CD14-positive monocyte (primary cell): ENCODE measurements at regions not wholly inside any gene's neighbourhood (a gene's known extent, or its start where the extent isn't known, plus 50 kb on each side); places are given as distances from the start of the nearest gene placed in this dataset.

Experiments used
- DNase-seq, 3 donors: peaks; one replicate each; pipeline ENCODE4 v3.0.0-alpha.2; 2011 to 2022
- H2AFZ ChIP-seq: 2 replicates; pipeline ENCODE4 v1.6.0; 2012; ENCODE audit warnings: mild to moderate bottlenecking, low read depth, low read length, inconsistent platforms; ENCODE audit not compliant: insufficient read depth, poor library complexity, severe bottlenecking
- H3K27ac ChIP-seq, 2 donors: 1 replicate in 1 of 2; 2 replicates in 1 of 2; pipeline ENCODE4 v1.5.1; 2012 to 2013; ENCODE audit warnings: low read length in 2 of 2, control low read depth in 1 of 2, inconsistent platforms in 1 of 2, low read depth in 1 of 2, mild to moderate bottlenecking in 1 of 2
- H3K27me3 ChIP-seq, 2 donors: one replicate each; pipeline versions ENCODE4 v1.6.0 to v1.6.1; 2011 to 2013; ENCODE audit warnings: low read length in 2 of 2; ENCODE audit not compliant: control insufficient read depth in 2 of 2, insufficient read depth in 2 of 2
- H3K36me3 ChIP-seq, 2 donors: replicated peaks in 1 of 2; 1 replicate in 1 of 2; 2 replicates in 1 of 2; pipeline versions ENCODE4 v1.5.1 to v1.6.1; 2012 to 2013; ENCODE audit warnings: low read length in 2 of 2, control low read depth in 1 of 2, inconsistent platforms in 1 of 2, mild to moderate bottlenecking in 1 of 2; ENCODE audit not compliant: insufficient read depth in 2 of 2, control insufficient read depth in 1 of 2
- H3K4me1 ChIP-seq, 2 donors: 1 replicate in 1 of 2; 2 replicates in 1 of 2; pipeline versions ENCODE4 v1.5.1 to v1.6.1; 2012 to 2013; ENCODE audit warnings: low read length in 2 of 2, control low read depth in 1 of 2, inconsistent platforms in 1 of 2, mild to moderate bottlenecking in 1 of 2, moderate library complexity in 1 of 2; ENCODE audit not compliant: insufficient read depth in 2 of 2, control insufficient read depth in 1 of 2
- H3K4me2 ChIP-seq: replicated peaks from 2 replicates; pipeline ENCODE3; 2012; ENCODE audit warnings: low read length, moderate library complexity, mild to moderate bottlenecking; ENCODE audit not compliant: poor library complexity, severe bottlenecking; ENCODE audit errors: extremely low read depth
- H3K4me3 ChIP-seq, 3 experiments: fragments of 200-600 bp in 1 of 3; sonication (generic) in 1 of 3; replicated peaks in 1 of 3; 1 replicate in 2 of 3; 2 replicates in 1 of 3; pipeline ENCODE4 v1.5.1; 2011 to 2013; ENCODE audit warnings: low read length in 3 of 3, mild to moderate bottlenecking in 3 of 3, control low read depth in 2 of 3, low read depth in 2 of 3, inconsistent platforms in 1 of 3, moderate library complexity in 1 of 3
- H3K79me2 ChIP-seq: 2 replicates; pipeline ENCODE4 v1.6.0; 2012; ENCODE audit warnings: mild to moderate bottlenecking, control low read depth, inconsistent platforms, low read length, moderate library complexity; ENCODE audit not compliant: insufficient read depth
- H3K9ac ChIP-seq: 2 replicates; pipeline ENCODE4 v1.6.0; 2017; ENCODE audit warnings: low read length, mild to moderate bottlenecking; ENCODE audit not compliant: insufficient read depth, poor library complexity, severe bottlenecking
- H3K9me3 ChIP-seq, 2 donors: replicated peaks in 1 of 2; 1 replicate in 1 of 2; 2 replicates in 1 of 2; pipeline versions ENCODE4 v1.5.1 to v1.6.1; 2012 to 2013; ENCODE audit warnings: low read length in 2 of 2, control low read depth in 1 of 2; ENCODE audit not compliant: control insufficient read depth in 1 of 2, insufficient read depth in 1 of 2
- H4K20me1 ChIP-seq: 2 replicates; pipeline ENCODE4 v1.6.0; 2012; ENCODE audit warnings: mild to moderate bottlenecking, low read length, control low read depth, moderate library complexity; ENCODE audit not compliant: insufficient read depth
- H3K27ac Mint-ChIP-seq, 7 donors: one replicate each; pipeline ENCODE4 v1.8.0; 2020; ENCODE audit warnings: mild to moderate bottlenecking in 7 of 7, mixed read lengths in 7 of 7, moderate library complexity in 6 of 7, inconsistent platforms in 2 of 7
- H3K27me3 Mint-ChIP-seq, 3 donors: one replicate each; pipeline ENCODE4 v1.8.0; 2021 to 2022; ENCODE audit warnings: low read depth in 3 of 3, mild to moderate bottlenecking in 3 of 3, mixed read lengths in 3 of 3, moderate library complexity in 3 of 3, inconsistent platforms in 1 of 3
- H3K36me3 Mint-ChIP-seq, 2 donors: one replicate each; pipeline ENCODE4 v1.8.0; 2020; ENCODE audit warnings: mixed read lengths in 2 of 2, inconsistent platforms in 1 of 2, mild to moderate bottlenecking in 1 of 2
- H3K4me1 Mint-ChIP-seq: one replicate; pipeline ENCODE4 v1.8.0; 2020; ENCODE audit warnings: mild to moderate bottlenecking, mixed read lengths
- H3K4me3 Mint-ChIP-seq, 2 donors: one replicate each; pipeline ENCODE4 v1.8.0; 2020; ENCODE audit warnings: mild to moderate bottlenecking in 2 of 2, mixed read lengths in 2 of 2, moderate library complexity in 1 of 2
- H3K9me3 Mint-ChIP-seq, 7 donors: one replicate each; pipeline ENCODE4 v1.8.0; 2020 to 2022; ENCODE audit warnings: mixed read lengths in 7 of 7, mild to moderate bottlenecking in 6 of 7, moderate library complexity in 6 of 7, inconsistent platforms in 2 of 7
- CTCF ChIP-seq: fragments of 200-600 bp; IDR thresholded peaks from one replicate; pipeline ENCODE4 v1.8.0; 2022; ENCODE audit warnings: antibody characterized with exemption, mild to moderate bottlenecking
- WGBS: methylation state at CpG from one replicate; pipeline ENCODE4 v1.1.5; 2013; ENCODE audit warnings: missing lambda C conversion rate; ENCODE audit not compliant: insufficient coverage; 5-methylcytosine and 5-hydroxymethylcytosine counted together
- intact Hi-C, 2 donors: fragments of 100-400 bp; cut with micrococcal nuclease; formaldehyde crosslinking; loops; one replicate each; pipeline versions ENCODE4 v1.15.0 to v1.15.1; 2023

DNA sequence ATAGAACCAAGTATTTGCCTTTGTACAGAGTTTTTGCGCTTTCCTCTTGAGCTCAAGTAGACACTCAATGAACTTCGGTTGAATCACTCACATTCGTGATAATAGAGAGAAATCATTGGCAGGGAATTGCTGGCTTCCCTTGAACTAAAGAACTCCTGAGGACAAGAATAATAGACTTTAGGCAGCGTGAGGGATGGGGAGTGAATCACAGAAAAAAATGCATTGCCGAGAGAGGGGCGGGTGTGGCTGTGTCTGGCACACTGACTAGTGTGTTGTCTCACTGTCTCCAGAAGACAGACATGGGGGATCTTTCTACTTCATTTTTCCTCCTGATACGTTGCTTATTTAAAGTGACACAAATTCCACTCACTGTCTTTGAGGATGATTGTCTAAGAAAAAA, 805.2 kb downstream of the BCL11B start:
- WGBS = 100% methylated on average over 1 of the region's 7 CpGs
- Histone ChIP-seq H3K27ac (no peak overlapping the region), H4K20me1 (no peaks in the 10 kb centered on the region)

GRCh38 chr14:98470663-98471062, 801.3 kb downstream of the BCL11B start:
- Mint-ChIP-seq H3K36me3 (no peaks in the 10 kb centered on the region), H3K9me3 (peaks cover 1 to 16% (median 7%) of the 10 kb centered on the region in 7 donors), H3K27me3 (peaks cover 0 to 3% (median 0%) of the 10 kb centered on the region in 3 donors), H3K4me3 (no peak overlapping the region), H3K27ac (no peak overlapping the region), H3K4me1 (no peaks in the 10 kb centered on the region)
- no peak overlapping the region for H2AFZ ChIP-seq
- WGBS = 92% methylated on average over 4 of the region's 4 CpGs
- no peaks in the 10 kb centered on the region for H3K36me3 ChIP-seq
- no peak overlapping the region for H3K4me2 ChIP-seq
- TF ChIP-seq CTCF = no peak
- H3K9ac ChIP-seq = no peak overlapping the region
- no peaks in the 10 kb centered on the region for H3K27me3 ChIP-seq
- intact Hi-C loops = no loop called here
- H3K4me3 ChIP-seq = no peak overlapping the region
- no peak overlapping the region for H3K27ac ChIP-seq
- peaks cover 0 to 8% of the 10 kb centered on the region in 2 donors for H3K9me3 ChIP-seq
- no peak for DNase-seq
- H3K79me2 ChIP-seq = no peaks in the 10 kb centered on the region
- H3K4me1 ChIP-seq = no peaks in the 10 kb centered on the region
- no peaks in the 10 kb centered on the region for H4K20me1 ChIP-seq

More for the DNA sequence above, 805.2 kb downstream of the BCL11B start:
- peaks cover under 1 to 14% of the 10 kb centered on the region in 2 donors for H3K9me3 ChIP-seq
- H3K27me3 Mint-ChIP-seq = peaks cover 0 to 2% (median 0%) of the 10 kb centered on the region in 3 donors
- H3K9me3 Mint-ChIP-seq = peaks cover 4 to 20% (median 7%) of the 10 kb centered on the region in 7 donors
- no peak overlapping the region for H3K27ac Mint-ChIP-seq
- DNase-seq = no peak
- H3K4me1 Mint-ChIP-seq = no peaks in the 10 kb centered on the region
- no peaks in the 10 kb centered on the region for H3K27me3 ChIP-seq
- no peak overlapping the region for H3K4me3 Mint-ChIP-seq
- no peaks in the 10 kb centered on the region for H3K4me1 ChIP-seq
- no peak overlapping the region for H3K9ac ChIP-seq
- no peak overlapping the region for H3K4me2 ChIP-seq
- no peak overlapping the region for H2AFZ ChIP-seq
- intact Hi-C loops = no loop called here
- H3K36me3 ChIP-seq = no peaks in the 10 kb centered on the region
- no peak for TF ChIP-seq CTCF
- H3K36me3 Mint-ChIP-seq = no peaks in the 10 kb centered on the region
- H3K79me2 ChIP-seq = no peaks in the 10 kb centered on the region
- H3K4me3 ChIP-seq = no peak overlapping the region
